Esophagus squamous epithelium (tissue), 4 donors: ENCODE measurements at regions not wholly inside any gene's neighbourhood (a gene's known extent, or its start where the extent isn't known, plus 50 kb on each side); places are given as distances from the start of the nearest gene placed in this dataset.

ENCODE experiments used
- CTCF ChIP-seq, 6 experiments: fragments of 450-650 bp in 4 of 6; fragments of 200-600 bp in 2 of 6; sonication (generic) in 2 of 6; IDR thresholded peaks; one replicate each; pipeline ENCODE4 v1.5.1; 2016 to 2019; ENCODE audit warnings: antibody characterized with exemption in 6 of 6, mild to moderate bottlenecking in 4 of 6, moderate library complexity in 4 of 6
- POLR2A ChIP-seq, 4 donors: fragments of 450-650 bp; IDR thresholded peaks; one replicate each; pipeline ENCODE4 v1.6.1; 2017; ENCODE audit warnings: antibody characterized with exemption in 4 of 4, mild to moderate bottlenecking in 4 of 4, moderate library complexity in 3 of 4

- no peak for TF ChIP-seq POLR2A (IDR thresholded peaks at IDR 0.05)
- no peak for TF ChIP-seq CTCF (IDR thresholded peaks at IDR 0.05)
These were observed 84.5 kb upstream of the MAN2A1 start for GRCh38 chr5:109605207-109605730.
